ENCODE measurements at regions not wholly inside any gene's neighbourhood (a gene's known extent, or its start where the extent isn't known, plus 50 kb on each side); places are given as distances from the start of the nearest gene placed in this dataset.

DNA sequence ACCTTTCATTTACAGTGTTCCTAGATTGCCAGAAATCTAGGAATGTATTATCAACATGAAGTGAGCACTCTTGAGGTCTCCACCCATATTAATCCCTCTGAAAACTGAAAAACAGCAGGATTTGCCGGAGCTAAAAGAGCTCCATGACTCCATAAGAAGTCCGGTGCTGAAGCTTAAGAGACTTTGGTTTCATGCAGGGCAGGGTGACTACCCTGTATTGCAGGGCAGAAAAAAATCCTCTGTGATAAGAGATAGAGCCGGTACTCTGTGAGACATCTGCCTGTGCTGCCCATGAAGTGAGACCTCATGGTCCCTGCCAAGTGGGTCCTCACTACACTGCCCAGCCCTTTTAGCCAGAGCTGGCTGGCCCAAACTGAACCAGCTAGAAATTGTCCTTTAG is 127.2 kb upstream of the NPY2R start:
- WGBS (ENCODE audit: insufficient coverage, insufficient read length): no CpG with 5 or more reads among the region's 3 CpGs
- Histone ChIP-seq H3K9me3 (ENCODE audit: control insufficient read depth, insufficient read depth, low read length) (no peaks in the 10 kb centered on the region), H3K27me3 (ENCODE audit: control insufficient read depth, insufficient read depth, low read length) (no peaks in the 10 kb centered on the region), H3K27ac (ENCODE audit: low read length) (no peak overlapping the region), H3K36me3 (ENCODE audit: control insufficient read depth, insufficient read depth, low read length) (no peaks in the 10 kb centered on the region), H3K4me1 (ENCODE audit: control insufficient read depth, insufficient read depth, low read length) (no peaks in the 10 kb centered on the region), H3K4me3 (ENCODE audit: low read length) (no peak overlapping the region)
- no peak for DNase-seq (ENCODE audit: low read depth, low spot score)

DNA sequence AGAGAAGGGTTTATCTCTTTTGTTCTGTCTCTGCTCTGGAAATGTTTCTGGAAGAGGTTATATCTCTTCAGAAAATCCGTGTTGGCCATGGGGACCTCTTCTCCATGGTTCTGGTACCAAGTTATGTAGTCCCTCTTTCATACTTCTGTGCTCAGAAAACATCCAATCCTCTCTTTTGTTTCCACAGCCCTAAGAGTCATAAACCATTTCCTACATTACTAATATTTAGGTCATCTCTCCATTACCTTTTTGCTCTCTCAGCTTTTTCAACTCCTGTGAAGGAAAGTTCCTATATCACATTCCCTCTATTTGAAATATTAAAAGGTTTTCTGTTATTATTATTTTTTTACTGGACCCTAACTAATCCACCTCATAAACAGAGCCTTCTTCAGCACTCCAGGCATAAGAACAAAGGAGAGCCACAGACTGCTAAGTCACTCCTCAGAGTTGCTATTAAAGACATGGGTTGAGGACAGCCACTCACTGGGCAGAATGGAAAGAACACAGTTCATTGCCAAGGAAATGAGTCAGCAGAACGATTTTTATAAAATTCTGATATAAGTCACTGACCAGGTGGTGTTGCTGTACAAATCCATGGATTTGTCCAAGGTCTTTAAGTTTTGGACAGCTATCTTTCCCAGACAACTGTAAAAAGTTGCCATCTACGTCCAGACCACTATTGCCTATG is 122.4 kb upstream of the NPY2R start:
- H3K4me3 ChIP-seq (ENCODE audit: low read length): no peak overlapping the region
- WGBS (ENCODE audit: insufficient coverage, insufficient read length): no CpG with 5 or more reads among the region's 3 CpGs
- no peak for DNase-seq (ENCODE audit: low read depth, low spot score)
- no peaks in the 10 kb centered on the region for H3K4me1 ChIP-seq (ENCODE audit: control insufficient read depth, insufficient read depth, low read length)
- H3K27ac ChIP-seq (ENCODE audit: low read length): no peak overlapping the region
- H3K36me3 ChIP-seq (ENCODE audit: control insufficient read depth, insufficient read depth, low read length): no peaks in the 10 kb centered on the region
- no peaks in the 10 kb centered on the region for H3K27me3 ChIP-seq (ENCODE audit: control insufficient read depth, insufficient read depth, low read length)
- H3K9me3 ChIP-seq (ENCODE audit: control insufficient read depth, insufficient read depth, low read length): no peaks in the 10 kb centered on the region

DNA sequence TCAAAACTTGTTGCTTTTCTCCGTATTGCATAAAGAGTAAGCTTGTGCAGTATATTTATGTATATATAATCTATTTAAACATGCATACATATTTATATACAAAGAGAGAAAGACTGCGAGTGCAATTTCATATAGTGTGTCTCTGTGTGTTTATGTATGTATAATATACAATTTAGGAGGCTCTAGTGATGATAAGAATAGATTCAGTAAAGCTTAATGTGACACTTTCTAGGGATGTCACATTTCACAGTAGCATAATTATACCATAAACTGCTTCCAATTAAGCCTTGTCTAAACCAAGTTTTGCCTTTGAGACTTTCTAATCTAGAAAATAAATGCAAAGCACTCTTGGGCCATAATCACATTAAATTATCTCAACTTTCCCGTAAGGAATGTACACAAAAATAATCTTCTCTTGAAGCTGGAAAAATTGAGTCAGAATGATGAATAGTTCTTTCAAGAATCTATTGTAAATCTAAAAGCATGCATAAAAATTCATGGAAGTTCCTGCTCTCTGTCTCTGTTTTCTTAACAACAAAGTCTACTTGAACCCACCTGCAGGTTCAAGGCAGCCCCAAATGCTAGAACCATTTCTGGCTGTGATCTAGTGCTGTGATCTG is 114.1 kb upstream of the NPY2R start:
- Histone ChIP-seq H3K9me3 (ENCODE audit: control insufficient read depth, insufficient read depth, low read length) (no peaks in the 10 kb centered on the region), H3K27ac (ENCODE audit: low read length) (no peak overlapping the region), H3K27me3 (ENCODE audit: control insufficient read depth, insufficient read depth, low read length) (no peaks in the 10 kb centered on the region), H3K4me1 (ENCODE audit: control insufficient read depth, insufficient read depth, low read length) (no peaks in the 10 kb centered on the region), H3K4me3 (ENCODE audit: low read length) (no peak overlapping the region), H3K36me3 (ENCODE audit: control insufficient read depth, insufficient read depth, low read length) (no peaks in the 10 kb centered on the region)
- WGBS (ENCODE audit: insufficient coverage, insufficient read length): no CpG with 5 or more reads among the region's 3 CpGs
- DNase-seq (ENCODE audit: low read depth, low spot score): no peak

DNA sequence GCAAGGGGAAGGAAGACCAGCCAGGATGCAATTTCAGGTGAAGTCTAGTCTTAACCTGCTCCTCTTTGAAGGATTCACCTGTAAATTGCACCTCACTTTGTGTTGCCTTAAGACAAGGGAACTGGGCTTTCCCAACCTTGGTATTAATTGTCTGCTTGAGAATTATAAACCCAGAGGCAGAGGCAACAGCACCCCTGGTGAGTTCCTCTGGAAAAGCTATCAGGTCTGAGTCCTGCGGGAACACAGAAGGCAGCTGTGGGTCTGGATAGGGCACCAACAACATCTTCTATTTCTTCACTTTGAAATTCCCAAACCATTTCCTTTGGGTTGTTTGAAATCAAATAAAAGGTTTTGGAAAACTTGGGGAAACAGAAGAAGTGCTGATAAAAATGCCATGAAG is 109.2 kb upstream of the NPY2R start:
- Histone ChIP-seq H3K4me3 (ENCODE audit: low read length) (no peak overlapping the region), H3K4me1 (ENCODE audit: control insufficient read depth, insufficient read depth, low read length) (no peaks in the 10 kb centered on the region), H3K36me3 (ENCODE audit: control insufficient read depth, insufficient read depth, low read length) (no peaks in the 10 kb centered on the region), H3K9me3 (ENCODE audit: control insufficient read depth, insufficient read depth, low read length) (no peaks in the 10 kb centered on the region), H3K27ac (ENCODE audit: low read length) (no peak overlapping the region), H3K27me3 (ENCODE audit: control insufficient read depth, insufficient read depth, low read length) (no peaks in the 10 kb centered on the region)
- no CpG with 5 or more reads among the region's 1 CpG for WGBS (ENCODE audit: insufficient coverage, insufficient read length)
- no peak for DNase-seq (ENCODE audit: low read depth, low spot score)

DNA sequence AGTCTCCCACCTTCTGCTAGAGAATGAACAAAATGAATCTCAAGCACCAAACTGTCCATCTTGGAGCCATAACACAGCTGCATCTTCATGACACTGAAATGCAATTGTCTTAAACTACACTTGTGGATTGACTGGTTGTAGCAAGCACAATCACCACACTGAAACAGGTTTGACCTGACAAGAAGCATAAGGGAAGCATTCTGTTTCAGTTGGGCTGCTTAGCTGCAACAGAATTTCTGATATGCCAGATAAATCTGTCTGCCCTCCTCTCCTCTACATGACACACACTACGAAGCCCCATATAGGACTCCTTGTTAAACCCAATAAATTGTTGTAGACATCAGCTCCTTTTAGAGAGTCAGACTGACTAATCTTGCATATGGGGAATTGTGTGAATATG is 101.8 kb upstream of the NPY2R start:
- Histone ChIP-seq H3K27ac (ENCODE audit: low read length) (no peak overlapping the region), H3K4me3 (ENCODE audit: low read length) (no peak overlapping the region), H3K27me3 (ENCODE audit: control insufficient read depth, insufficient read depth, low read length) (no peaks in the 10 kb centered on the region), H3K36me3 (ENCODE audit: control insufficient read depth, insufficient read depth, low read length) (no peaks in the 10 kb centered on the region), H3K4me1 (ENCODE audit: control insufficient read depth, insufficient read depth, low read length) (no peaks in the 10 kb centered on the region), H3K9me3 (ENCODE audit: control insufficient read depth, insufficient read depth, low read length) (no peaks in the 10 kb centered on the region)
- no peak for DNase-seq (ENCODE audit: low read depth, low spot score)
- WGBS (ENCODE audit: insufficient coverage, insufficient read length): no CpG with 5 or more reads among the region's 1 CpG

DNA sequence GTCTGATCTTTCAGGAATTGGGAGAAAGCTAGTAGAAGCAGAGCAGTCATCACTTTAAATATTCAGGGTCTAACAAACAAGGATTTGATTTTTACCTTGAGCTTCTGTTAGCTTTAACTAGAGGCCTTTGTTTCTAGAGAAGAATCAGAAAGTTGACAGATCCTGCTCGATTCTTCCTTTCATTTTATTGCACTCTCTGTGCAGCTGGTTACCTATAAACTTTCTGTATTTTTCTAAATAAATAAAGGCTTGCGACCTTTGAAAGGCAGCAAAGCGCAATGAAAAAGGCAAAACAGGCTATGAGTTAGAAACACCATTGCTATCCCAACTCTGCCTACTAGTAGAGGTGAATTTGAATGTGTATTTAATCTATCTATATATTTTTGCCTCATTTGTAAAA is 101.4 kb upstream of the NPY2R start:
- Histone ChIP-seq H3K4me3 (ENCODE audit: low read length) (no peak overlapping the region), H3K9me3 (ENCODE audit: control insufficient read depth, insufficient read depth, low read length) (no peaks in the 10 kb centered on the region), H3K27me3 (ENCODE audit: control insufficient read depth, insufficient read depth, low read length) (no peaks in the 10 kb centered on the region), H3K27ac (ENCODE audit: low read length) (no peak overlapping the region), H3K36me3 (ENCODE audit: control insufficient read depth, insufficient read depth, low read length) (no peaks in the 10 kb centered on the region), H3K4me1 (ENCODE audit: control insufficient read depth, insufficient read depth, low read length) (no peaks in the 10 kb centered on the region)
- no CpG with 5 or more reads among the region's 3 CpGs for WGBS (ENCODE audit: insufficient coverage, insufficient read length)
- no peak for DNase-seq (ENCODE audit: low read depth, low spot score)

DNA sequence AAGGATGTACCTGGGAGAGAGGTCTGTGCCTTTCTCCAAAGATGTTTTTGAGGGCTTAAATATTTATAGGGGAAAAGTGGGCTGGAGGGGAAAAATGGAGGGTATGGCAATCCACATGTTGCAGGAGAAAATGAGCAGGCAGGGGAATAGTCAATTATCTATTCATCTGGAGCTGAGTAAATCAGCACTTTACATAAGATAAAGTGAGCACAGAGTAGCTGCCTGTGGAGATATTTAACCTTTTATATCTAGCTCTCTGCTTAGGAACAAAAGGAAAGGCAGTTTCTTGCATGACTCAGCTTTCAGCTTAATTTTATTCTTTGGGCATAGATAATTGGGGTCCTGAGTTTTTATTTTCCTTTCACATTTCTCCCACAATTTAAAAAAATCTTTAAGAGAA is 93.6 kb upstream of the NPY2R start:
- H3K36me3 ChIP-seq (ENCODE audit: control insufficient read depth, insufficient read depth, low read length): no peaks in the 10 kb centered on the region
- no peak overlapping the region for H3K4me3 ChIP-seq (ENCODE audit: low read length)
- H3K9me3 ChIP-seq (ENCODE audit: control insufficient read depth, insufficient read depth, low read length): peaks cover 1% of the 10 kb centered on the region; the same call in 1 of the 2 replicates
- H3K27ac ChIP-seq (ENCODE audit: low read length): no peak overlapping the region
- H3K27me3 ChIP-seq (ENCODE audit: control insufficient read depth, insufficient read depth, low read length): no peaks in the 10 kb centered on the region
- no peaks in the 10 kb centered on the region for H3K4me1 ChIP-seq (ENCODE audit: control insufficient read depth, insufficient read depth, low read length)
- no peak for DNase-seq (ENCODE audit: low read depth, low spot score)

DNA sequence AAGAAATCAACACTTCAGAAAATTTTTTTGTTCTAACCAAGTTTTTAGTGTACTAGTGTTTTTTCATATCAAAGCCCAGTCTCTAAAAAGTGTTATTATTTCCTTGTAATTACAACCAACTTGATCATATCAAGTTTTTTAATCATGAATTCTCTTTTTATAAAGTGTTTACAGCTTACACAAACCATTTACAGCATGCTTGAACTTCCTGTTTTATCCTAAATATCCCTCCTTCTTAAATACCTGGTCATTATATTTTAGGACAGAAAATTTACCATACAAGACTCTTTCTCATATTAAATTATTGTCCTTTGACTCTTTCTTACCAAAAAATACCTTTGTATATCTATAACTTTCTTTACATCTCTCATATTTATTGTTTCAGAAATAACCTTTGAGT is 89.4 kb upstream of the NPY2R start:
- Histone ChIP-seq H3K4me3 (ENCODE audit: low read length) (no peak overlapping the region), H3K9me3 (ENCODE audit: control insufficient read depth, insufficient read depth, low read length) (no peaks in the 10 kb centered on the region), H3K27me3 (ENCODE audit: control insufficient read depth, insufficient read depth, low read length) (no peaks in the 10 kb centered on the region), H3K36me3 (ENCODE audit: control insufficient read depth, insufficient read depth, low read length) (no peaks in the 10 kb centered on the region), H3K27ac (ENCODE audit: low read length) (no peak overlapping the region), H3K4me1 (ENCODE audit: control insufficient read depth, insufficient read depth, low read length) (no peaks in the 10 kb centered on the region)
- DNase-seq (ENCODE audit: low read depth, low spot score): no peak

DNA sequence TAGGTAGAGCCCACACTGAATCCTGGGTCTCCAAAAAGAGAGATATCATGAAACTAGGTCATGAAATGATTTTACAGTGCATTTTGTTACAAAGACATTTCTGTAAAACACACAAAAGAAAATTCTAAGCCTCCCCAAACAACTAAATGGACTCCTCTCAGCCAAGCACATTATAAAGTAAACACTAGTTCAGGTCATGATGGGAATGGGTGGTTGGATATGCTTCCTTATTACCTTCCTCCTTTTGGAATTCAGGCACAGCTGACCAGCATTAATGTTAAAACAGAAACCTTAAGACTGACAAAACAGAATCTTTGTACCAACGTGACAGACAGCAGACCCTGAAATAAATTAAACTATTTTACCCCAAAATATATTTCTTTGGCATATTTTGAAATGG is 87.9 kb upstream of the NPY2R start:
- Histone ChIP-seq H3K4me1 (ENCODE audit: control insufficient read depth, insufficient read depth, low read length) (no peaks in the 10 kb centered on the region), H3K27me3 (ENCODE audit: control insufficient read depth, insufficient read depth, low read length) (no peaks in the 10 kb centered on the region), H3K36me3 (ENCODE audit: control insufficient read depth, insufficient read depth, low read length) (no peaks in the 10 kb centered on the region), H3K4me3 (ENCODE audit: low read length) (no peak overlapping the region), H3K9me3 (ENCODE audit: control insufficient read depth, insufficient read depth, low read length) (no peaks in the 10 kb centered on the region), H3K27ac (ENCODE audit: low read length) (no peak overlapping the region)
- no CpG with 5 or more reads among the region's 1 CpG for WGBS (ENCODE audit: insufficient coverage, insufficient read length)
- no peak for DNase-seq (ENCODE audit: low read depth, low spot score)

DNA sequence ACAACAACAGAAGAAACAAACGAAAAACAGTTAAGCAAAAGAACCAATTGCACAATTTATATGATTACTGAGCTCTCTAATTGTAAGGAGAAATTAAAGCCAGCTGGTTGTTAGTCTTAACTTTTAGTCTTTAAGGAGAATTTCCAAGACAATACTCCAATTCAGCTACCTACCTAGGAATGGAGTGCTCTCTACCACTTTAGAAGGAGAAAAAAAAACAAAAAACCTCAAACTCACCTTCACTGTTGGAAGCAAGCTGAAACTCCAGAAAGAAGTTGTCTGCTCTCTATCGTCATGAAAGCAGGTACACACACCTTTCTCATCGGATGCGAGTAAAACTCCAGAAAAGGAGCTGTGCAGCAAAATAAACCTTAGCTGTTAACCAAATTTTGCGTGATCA is 86.1 kb upstream of the NPY2R start:
- no peak overlapping the region for H3K27ac ChIP-seq (ENCODE audit: low read length)
- H3K4me3 ChIP-seq (ENCODE audit: low read length): no peak overlapping the region
- WGBS (ENCODE audit: insufficient coverage, insufficient read length): no CpG with 5 or more reads among the region's 5 CpGs
- H3K4me1 ChIP-seq (ENCODE audit: control insufficient read depth, insufficient read depth, low read length): no peaks in the 10 kb centered on the region
- H3K27me3 ChIP-seq (ENCODE audit: control insufficient read depth, insufficient read depth, low read length): no peaks in the 10 kb centered on the region
- no peaks in the 10 kb centered on the region for H3K9me3 ChIP-seq (ENCODE audit: control insufficient read depth, insufficient read depth, low read length)
- no peaks in the 10 kb centered on the region for H3K36me3 ChIP-seq (ENCODE audit: control insufficient read depth, insufficient read depth, low read length)
- DNase-seq (ENCODE audit: low read depth, low spot score): no peak

DNA sequence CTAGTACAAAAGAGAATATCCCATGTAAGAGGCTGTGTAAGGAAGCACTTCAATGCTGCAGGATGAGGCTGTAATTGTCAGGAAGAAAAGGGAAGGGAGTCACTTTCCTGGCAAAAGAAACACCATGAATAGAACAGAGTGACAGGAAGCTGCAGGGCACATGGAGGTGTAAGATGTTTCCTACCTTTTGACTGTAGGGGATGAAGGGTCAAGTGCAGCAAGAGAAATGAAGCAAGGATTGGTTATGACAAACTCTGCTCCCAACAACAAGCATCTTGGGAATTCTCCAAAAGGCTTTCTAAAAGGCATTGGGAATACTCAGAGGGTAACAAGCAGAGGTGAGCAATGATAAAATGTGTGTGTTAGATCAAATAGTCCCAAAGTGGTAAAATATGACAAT is 74.3 kb upstream of the NPY2R start:
- Histone ChIP-seq H3K27me3 (ENCODE audit: control insufficient read depth, insufficient read depth, low read length) (no peaks in the 10 kb centered on the region), H3K27ac (ENCODE audit: low read length) (no peak overlapping the region), H3K36me3 (ENCODE audit: control insufficient read depth, insufficient read depth, low read length) (no peaks in the 10 kb centered on the region), H3K9me3 (ENCODE audit: control insufficient read depth, insufficient read depth, low read length) (no peaks in the 10 kb centered on the region), H3K4me1 (ENCODE audit: control insufficient read depth, insufficient read depth, low read length) (no peaks in the 10 kb centered on the region), H3K4me3 (ENCODE audit: low read length) (no peak overlapping the region)
- no peak for DNase-seq (ENCODE audit: low read depth, low spot score)

Measured in iPS DF 6.9 (cell line).